Caco-2 (cell line): ENCODE measurements at regions not wholly inside any gene's neighbourhood (a gene's known extent, or its start where the extent isn't known, plus 50 kb on each side); places are given as distances from the start of the nearest gene placed in this dataset.

ENCODE experiments used
- BruUV-seq: library from RNA; stranded (reverse); fragments of 400-500 nt; replicated peaks from 2 replicates; lab custom pipeline; 2021; lab: Mats Ljungman, UMichigan
- CTCF ChIA-PET: fragments of 300-600 bp; sonication (Branson Sonifier 250); formaldehyde crosslinking; loops from one replicate; lab custom pipeline; 2022; ENCODE audit warnings: antibody characterized with exemption; lab: Charles Lee
- POLR2A ChIA-PET: fragments of 300-600 bp; sonication (Branson Sonifier 250); formaldehyde crosslinking; loops from one replicate; lab custom pipeline; 2022; ENCODE audit warnings: antibody characterized with exemption; lab: Charles Lee
- DNase-seq, 2 experiments: peaks; one replicate each; pipeline versions ENCODE4 v3.0.0 to v3.0.0-alpha.2; 2020 to 2022
- H3K27me3 ChIP-seq: replicated peaks from 2 replicates; pipeline ENCODE4 v1.6.0; 2011; ENCODE audit warnings: low read length; ENCODE audit not compliant: control insufficient read depth, insufficient read depth
- H3K36me3 ChIP-seq: 2 replicates; pipeline ENCODE4 v1.5.1; 2011; ENCODE audit warnings: low read length; ENCODE audit not compliant: control insufficient read depth, insufficient read depth
- H3K4me1 ChIP-seq: fragments of 250-450 bp; sonication (Bioruptor Pico); 2 replicates; pipeline ENCODE4 v1.5.1; 2020; ENCODE audit warnings: mild to moderate bottlenecking
- H3K4me3 ChIP-seq: 2 replicates; pipeline ENCODE4 v1.5.1; 2011; ENCODE audit warnings: low read depth, mild to moderate bottlenecking, control low read depth, low read length
- H3K9me3 ChIP-seq: fragments of 250-450 bp; sonication (Bioruptor Pico); 2 replicates; pipeline ENCODE4 v1.5.1; 2020; ENCODE audit warnings: mild to moderate bottlenecking, moderate library complexity
- H3K27ac Mint-ChIP-seq: one replicate; pipeline ENCODE4 v1.8.0; 2022; ENCODE audit warnings: mixed read lengths; ENCODE audit not compliant: unreplicated experiment
- H3K27me3 Mint-ChIP-seq: one replicate; pipeline ENCODE4 v1.8.0; 2022; ENCODE audit warnings: mixed read lengths; ENCODE audit not compliant: insufficient read depth, unreplicated experiment
- H3K36me3 Mint-ChIP-seq: one replicate; pipeline ENCODE4 v1.8.0; 2022; ENCODE audit warnings: mild to moderate bottlenecking, mixed read lengths; ENCODE audit not compliant: insufficient read depth, unreplicated experiment
- H3K4me1 Mint-ChIP-seq: one replicate; pipeline ENCODE4 v1.8.0; 2022; ENCODE audit warnings: low read depth, mixed read lengths; ENCODE audit not compliant: unreplicated experiment
- H3K4me3 Mint-ChIP-seq: one replicate; pipeline ENCODE4 v1.8.0; 2022; ENCODE audit warnings: mild to moderate bottlenecking, moderate library complexity, mixed read lengths; ENCODE audit not compliant: unreplicated experiment
- H3K9me3 Mint-ChIP-seq: one replicate; pipeline ENCODE4 v1.8.0; 2022; ENCODE audit warnings: mixed read lengths; ENCODE audit not compliant: unreplicated experiment
- intact Hi-C: fragments of 100-400 bp; cut with micrococcal nuclease; formaldehyde crosslinking; loops from one replicate; pipeline ENCODE4 v1.10.0; 2022; ENCODE audit not compliant: unreplicated experiment
- TF ChIP-seq, protein P1 (sequence below), 2 experiments: fragments of 200-600 bp in 1 of 2; IDR thresholded peaks; 1 replicate in 1 of 2; 2 replicates in 1 of 2; pipeline versions ENCODE4 v1.5.1 to v1.8.0; 2011 to 2022; ENCODE audit warnings: antibody characterized with exemption in 1 of 2, control low read depth in 1 of 2, inconsistent platforms in 1 of 2, low read depth in 1 of 2, low read length in 1 of 2, mild to moderate bottlenecking in 1 of 2, moderate library complexity in 1 of 2; ENCODE audit not compliant: insufficient read depth in 1 of 2, severe bottlenecking in 1 of 2, unreplicated experiment in 1 of 2

DNA sequence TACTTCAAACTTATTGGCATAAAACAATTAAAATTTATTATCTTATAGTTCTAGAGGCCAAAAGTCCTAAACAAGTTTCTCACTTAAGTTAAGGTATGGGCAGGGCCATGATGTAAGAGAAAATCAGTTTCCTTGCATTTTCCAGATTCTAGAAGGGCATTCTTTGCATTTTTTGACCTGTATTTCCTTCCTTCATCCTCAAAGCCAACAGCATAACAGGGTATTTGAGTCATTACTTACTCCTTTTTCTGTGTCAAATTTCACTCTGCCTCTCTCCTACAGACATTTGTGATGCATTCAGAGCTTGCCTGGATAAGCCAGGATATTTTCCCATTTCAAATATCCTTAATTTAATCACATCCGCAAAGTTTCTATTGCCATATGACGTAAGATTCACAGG is 1499.0 kb downstream of the EFNA5 start:
- H3K9me3 Mint-ChIP-seq: peaks cover 24% of the 10 kb centered on the region
- POLR2A ChIA-PET: no interaction called here

DNA sequence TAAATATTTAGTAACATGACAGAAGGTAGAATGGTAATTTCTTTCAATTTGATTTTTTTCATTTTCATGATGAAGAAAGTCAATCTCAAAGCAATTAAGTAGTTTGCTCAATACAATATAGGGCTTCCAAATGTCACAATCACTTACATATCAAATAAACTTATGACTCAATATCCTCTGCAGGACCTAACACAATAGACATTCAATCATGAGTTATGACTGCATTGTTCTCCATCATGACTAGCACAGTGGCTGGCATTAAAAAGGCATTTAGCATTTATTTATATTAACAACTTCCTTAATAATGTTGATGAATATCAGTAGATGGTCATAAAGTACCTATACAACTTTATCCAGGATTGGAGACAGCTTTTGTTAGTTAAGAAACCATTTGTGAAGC is 1499.6 kb downstream of the EFNA5 start:
- Mint-ChIP-seq H3K9me3 (peaks cover 24% of the 10 kb centered on the region), H3K27me3 (peaks cover 2% of the 10 kb centered on the region), H3K27ac (no peak overlapping the region), H3K4me1 (no peaks in the 10 kb centered on the region), H3K36me3 (no peaks in the 10 kb centered on the region), H3K4me3 (no peak overlapping the region)
- no TSS peak for BruUV-seq
- Histone ChIP-seq H3K27me3 (no peaks in the 10 kb centered on the region), H3K4me1 (no peaks in the 10 kb centered on the region), H3K4me3 (no peak overlapping the region), H3K9me3 (no peaks in the 10 kb centered on the region), H3K36me3 (no peaks in the 10 kb centered on the region)
- TF ChIP-seq, protein P1, sequence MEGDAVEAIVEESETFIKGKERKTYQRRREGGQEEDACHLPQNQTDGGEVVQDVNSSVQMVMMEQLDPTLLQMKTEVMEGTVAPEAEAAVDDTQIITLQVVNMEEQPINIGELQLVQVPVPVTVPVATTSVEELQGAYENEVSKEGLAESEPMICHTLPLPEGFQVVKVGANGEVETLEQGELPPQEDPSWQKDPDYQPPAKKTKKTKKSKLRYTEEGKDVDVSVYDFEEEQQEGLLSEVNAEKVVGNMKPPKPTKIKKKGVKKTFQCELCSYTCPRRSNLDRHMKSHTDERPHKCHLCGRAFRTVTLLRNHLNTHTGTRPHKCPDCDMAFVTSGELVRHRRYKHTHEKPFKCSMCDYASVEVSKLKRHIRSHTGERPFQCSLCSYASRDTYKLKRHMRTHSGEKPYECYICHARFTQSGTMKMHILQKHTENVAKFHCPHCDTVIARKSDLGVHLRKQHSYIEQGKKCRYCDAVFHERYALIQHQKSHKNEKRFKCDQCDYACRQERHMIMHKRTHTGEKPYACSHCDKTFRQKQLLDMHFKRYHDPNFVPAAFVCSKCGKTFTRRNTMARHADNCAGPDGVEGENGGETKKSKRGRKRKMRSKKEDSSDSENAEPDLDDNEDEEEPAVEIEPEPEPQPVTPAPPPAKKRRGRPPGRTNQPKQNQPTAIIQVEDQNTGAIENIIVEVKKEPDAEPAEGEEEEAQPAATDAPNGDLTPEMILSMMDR (IDR thresholded peaks at IDR 0.05; ENCODE audit: insufficient read depth in 1 of 2, low read depth in 1 of 2, low read length in 1 of 2, severe bottlenecking in 1 of 2, unreplicated experiment in 1 of 2): no peak
- ChIA-PET CTCF (no interaction called here), POLR2A (no interaction called here)
- intact Hi-C loops: no loop called here
- DNase-seq: no peak

More for the DNA sequence above, 1499.0 kb downstream of the EFNA5 start:
- Histone ChIP-seq H3K9me3 (no peaks in the 10 kb centered on the region), H3K27me3 (no peaks in the 10 kb centered on the region), H3K4me1 (no peaks in the 10 kb centered on the region), H3K4me3 (no peak overlapping the region), H3K36me3 (no peaks in the 10 kb centered on the region)
- DNase-seq: no peak
- no peak overlapping the region for H3K27ac Mint-ChIP-seq
- CTCF ChIA-PET: no interaction called here
- no peaks in the 10 kb centered on the region for H3K4me1 Mint-ChIP-seq
- intact Hi-C loops: no loop called here
- peaks cover 2% of the 10 kb centered on the region for H3K27me3 Mint-ChIP-seq
- TF ChIP-seq, protein P1 (IDR thresholded peaks at IDR 0.05; ENCODE audit: insufficient read depth in 1 of 2, low read depth in 1 of 2, low read length in 1 of 2, severe bottlenecking in 1 of 2, unreplicated experiment in 1 of 2): no peak
- no peaks in the 10 kb centered on the region for H3K36me3 Mint-ChIP-seq
- H3K4me3 Mint-ChIP-seq: no peak overlapping the region
- no TSS peak for BruUV-seq

DNA sequence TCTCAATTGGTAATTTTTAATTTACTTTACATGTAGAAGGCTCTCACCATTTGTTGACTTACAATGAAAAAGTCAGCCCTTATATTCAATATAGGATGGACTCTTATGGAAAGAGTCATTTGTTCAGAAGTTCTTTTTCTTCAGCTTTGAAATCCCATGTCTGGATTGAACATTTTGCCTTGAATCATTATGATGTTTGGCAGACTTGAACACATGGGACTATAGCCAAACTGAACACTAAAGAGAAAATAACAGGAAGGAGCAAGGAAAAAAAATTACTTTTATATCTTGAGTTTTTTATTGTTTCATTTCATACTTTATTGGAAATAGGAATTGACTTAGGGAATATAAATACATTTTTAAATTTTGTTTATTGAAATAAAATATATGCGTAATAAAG is 1503.0 kb downstream of the EFNA5 start:
- no peaks in the 10 kb centered on the region for H3K27me3 ChIP-seq
- TF ChIP-seq, protein P1 (IDR thresholded peaks at IDR 0.05; ENCODE audit: insufficient read depth in 1 of 2, low read depth in 1 of 2, low read length in 1 of 2, severe bottlenecking in 1 of 2, unreplicated experiment in 1 of 2): no peak
- H3K4me3 Mint-ChIP-seq: no peak overlapping the region
- H3K27me3 Mint-ChIP-seq: peaks cover 2% of the 10 kb centered on the region
- no peaks in the 10 kb centered on the region for H3K9me3 ChIP-seq
- H3K36me3 ChIP-seq: no peaks in the 10 kb centered on the region
- DNase-seq: no peak
- no peaks in the 10 kb centered on the region for H3K4me1 Mint-ChIP-seq
- H3K36me3 Mint-ChIP-seq: no peaks in the 10 kb centered on the region
- H3K27ac Mint-ChIP-seq: no peak overlapping the region
- H3K4me1 ChIP-seq: no peaks in the 10 kb centered on the region
- CTCF ChIA-PET: no interaction called here
- H3K9me3 Mint-ChIP-seq: peaks cover 2% of the 10 kb centered on the region
- intact Hi-C loops: no loop called here
- no TSS peak for BruUV-seq
- POLR2A ChIA-PET: no interaction called here
- H3K4me3 ChIP-seq: no peak overlapping the region
